ENCODE measurements at regions not wholly inside any gene's neighbourhood (a gene's known extent, or its start where the extent isn't known, plus 50 kb on each side); places are given as distances from the start of the nearest gene placed in this dataset.
A peak's percentile ranks its signal among the peaks of the same experiment; 100 is the strongest.

DNA sequence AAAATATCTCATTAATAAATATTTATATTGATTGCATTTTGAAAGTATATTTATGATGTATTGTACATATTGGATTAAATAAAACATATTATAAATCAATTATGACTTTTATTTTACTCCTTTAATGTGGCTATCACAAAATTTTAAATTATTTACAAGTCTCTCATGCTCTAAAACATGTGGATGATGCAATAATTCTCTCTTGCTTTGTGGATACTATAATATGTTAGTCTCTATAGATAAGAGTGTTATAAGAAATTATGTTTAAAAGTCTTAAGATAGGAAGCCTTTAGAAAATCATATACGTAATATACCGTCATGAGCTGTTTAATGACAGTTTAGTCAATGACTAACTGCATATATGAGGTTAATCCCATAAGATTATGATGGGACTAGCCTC lies 547.4 kb upstream of the ALCAM start:
- H3K36me3 ChIP-seq (ENCODE audit: insufficient read depth, low read length): no peaks in the 10 kb centered on the region
- no peak overlapping the region for H3K27ac ChIP-seq (ENCODE audit: low read length)
- TF ChIP-seq TAF1 (IDR thresholded peaks at IDR 0.05; ENCODE audit: low read depth): no peak
- no peak for TF ChIP-seq EP300 (conservative IDR thresholded peaks at IDR 0.05; ENCODE audit: poor library complexity, severe bottlenecking)
- no peak overlapping the region for H2AFZ ChIP-seq (ENCODE audit: low read depth, low read length)
- no peak overlapping the region for H3K4me2 ChIP-seq (ENCODE audit: low read length)
- H3K79me2 ChIP-seq (replicated peaks; ENCODE audit: insufficient read depth, low read length): no peaks in the 10 kb centered on the region
- H4K20me1 ChIP-seq (ENCODE audit: insufficient read depth): no peaks in the 10 kb centered on the region
- H3K9me3 ChIP-seq (ENCODE audit: low read length): no peaks in the 10 kb centered on the region
- no peak overlapping the region for H3K4me3 ChIP-seq (ENCODE audit: low read length)
- H3K9ac ChIP-seq (ENCODE audit: low read length): no peak overlapping the region
- no peaks in the 10 kb centered on the region for H3K27me3 ChIP-seq (ENCODE audit: insufficient read depth, low read depth, low read length)
- no peaks in the 10 kb centered on the region for H3F3A ChIP-seq (ENCODE audit: insufficient read depth, low read length, poor library complexity, severe bottlenecking)
- H3K9me2 ChIP-seq (ENCODE audit: insufficient read depth, low read length): no peaks in the 10 kb centered on the region

DNA sequence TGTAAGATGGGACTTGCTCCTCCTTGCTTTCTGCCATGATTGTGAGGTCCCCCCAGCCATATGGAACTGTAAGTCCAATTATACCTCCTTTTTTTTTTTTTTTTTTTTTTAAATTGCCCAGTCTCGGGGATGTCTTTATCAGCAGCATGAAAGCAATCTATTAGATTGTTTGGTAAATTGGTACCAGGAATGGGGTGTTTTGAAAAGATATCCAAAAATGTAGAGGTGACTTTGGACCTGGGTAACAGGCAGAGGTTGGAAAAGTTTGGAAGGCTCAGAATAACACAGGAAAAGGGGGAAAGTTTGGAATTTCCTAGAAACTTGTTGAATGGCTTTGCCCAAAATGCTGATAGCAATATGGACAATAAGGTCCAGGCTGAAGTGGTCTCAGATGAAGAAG lies 545.8 kb upstream of the ALCAM start:
- TF ChIP-seq POLR2AphosphoS5 (IDR thresholded peaks at IDR 0.05) (no peak), MXI1 (conservative IDR thresholded peaks at IDR 0.05; ENCODE audit: poor library complexity, severe bottlenecking) (no peak), RAD21 (conservative IDR thresholded peaks at IDR 0.05) (no peak), TAF1 (IDR thresholded peaks at IDR 0.05; ENCODE audit: low read depth) (no peak), EZH2 (IDR thresholded peaks at IDR 0.05; ENCODE audit: borderline replicate concordance, insufficient read depth, low read length, poor library complexity, severe bottlenecking) (no peak), EP300 (conservative IDR thresholded peaks at IDR 0.05; ENCODE audit: poor library complexity, severe bottlenecking) (no peak), SMC3 (conservative IDR thresholded peaks at IDR 0.05; ENCODE audit: poor library complexity) (no peak)
- TF ChIP-seq, protein P1, sequence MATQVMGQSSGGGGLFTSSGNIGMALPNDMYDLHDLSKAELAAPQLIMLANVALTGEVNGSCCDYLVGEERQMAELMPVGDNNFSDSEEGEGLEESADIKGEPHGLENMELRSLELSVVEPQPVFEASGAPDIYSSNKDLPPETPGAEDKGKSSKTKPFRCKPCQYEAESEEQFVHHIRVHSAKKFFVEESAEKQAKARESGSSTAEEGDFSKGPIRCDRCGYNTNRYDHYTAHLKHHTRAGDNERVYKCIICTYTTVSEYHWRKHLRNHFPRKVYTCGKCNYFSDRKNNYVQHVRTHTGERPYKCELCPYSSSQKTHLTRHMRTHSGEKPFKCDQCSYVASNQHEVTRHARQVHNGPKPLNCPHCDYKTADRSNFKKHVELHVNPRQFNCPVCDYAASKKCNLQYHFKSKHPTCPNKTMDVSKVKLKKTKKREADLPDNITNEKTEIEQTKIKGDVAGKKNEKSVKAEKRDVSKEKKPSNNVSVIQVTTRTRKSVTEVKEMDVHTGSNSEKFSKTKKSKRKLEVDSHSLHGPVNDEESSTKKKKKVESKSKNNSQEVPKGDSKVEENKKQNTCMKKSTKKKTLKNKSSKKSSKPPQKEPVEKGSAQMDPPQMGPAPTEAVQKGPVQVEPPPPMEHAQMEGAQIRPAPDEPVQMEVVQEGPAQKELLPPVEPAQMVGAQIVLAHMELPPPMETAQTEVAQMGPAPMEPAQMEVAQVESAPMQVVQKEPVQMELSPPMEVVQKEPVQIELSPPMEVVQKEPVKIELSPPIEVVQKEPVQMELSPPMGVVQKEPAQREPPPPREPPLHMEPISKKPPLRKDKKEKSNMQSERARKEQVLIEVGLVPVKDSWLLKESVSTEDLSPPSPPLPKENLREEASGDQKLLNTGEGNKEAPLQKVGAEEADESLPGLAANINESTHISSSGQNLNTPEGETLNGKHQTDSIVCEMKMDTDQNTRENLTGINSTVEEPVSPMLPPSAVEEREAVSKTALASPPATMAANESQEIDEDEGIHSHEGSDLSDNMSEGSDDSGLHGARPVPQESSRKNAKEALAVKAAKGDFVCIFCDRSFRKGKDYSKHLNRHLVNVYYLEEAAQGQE (IDR thresholded peaks at IDR 0.05; ENCODE audit: borderline replicate concordance): no peak
- TF ChIP-seq, protein P2, sequence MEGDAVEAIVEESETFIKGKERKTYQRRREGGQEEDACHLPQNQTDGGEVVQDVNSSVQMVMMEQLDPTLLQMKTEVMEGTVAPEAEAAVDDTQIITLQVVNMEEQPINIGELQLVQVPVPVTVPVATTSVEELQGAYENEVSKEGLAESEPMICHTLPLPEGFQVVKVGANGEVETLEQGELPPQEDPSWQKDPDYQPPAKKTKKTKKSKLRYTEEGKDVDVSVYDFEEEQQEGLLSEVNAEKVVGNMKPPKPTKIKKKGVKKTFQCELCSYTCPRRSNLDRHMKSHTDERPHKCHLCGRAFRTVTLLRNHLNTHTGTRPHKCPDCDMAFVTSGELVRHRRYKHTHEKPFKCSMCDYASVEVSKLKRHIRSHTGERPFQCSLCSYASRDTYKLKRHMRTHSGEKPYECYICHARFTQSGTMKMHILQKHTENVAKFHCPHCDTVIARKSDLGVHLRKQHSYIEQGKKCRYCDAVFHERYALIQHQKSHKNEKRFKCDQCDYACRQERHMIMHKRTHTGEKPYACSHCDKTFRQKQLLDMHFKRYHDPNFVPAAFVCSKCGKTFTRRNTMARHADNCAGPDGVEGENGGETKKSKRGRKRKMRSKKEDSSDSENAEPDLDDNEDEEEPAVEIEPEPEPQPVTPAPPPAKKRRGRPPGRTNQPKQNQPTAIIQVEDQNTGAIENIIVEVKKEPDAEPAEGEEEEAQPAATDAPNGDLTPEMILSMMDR (IDR thresholded peaks at IDR 0.05; ENCODE audit: poor library complexity, severe bottlenecking): no peak
- no peaks in the 10 kb centered on the region for H3K27me3 ChIP-seq (ENCODE audit: insufficient read depth, low read depth, low read length)
- no peaks in the 10 kb centered on the region for H3K9me2 ChIP-seq (ENCODE audit: insufficient read depth, low read length)
- H3K4me2 ChIP-seq (ENCODE audit: low read length): no peak overlapping the region
- no peaks in the 10 kb centered on the region for H3K79me2 ChIP-seq (replicated peaks; ENCODE audit: insufficient read depth, low read length)
- no peak overlapping the region for H2AFZ ChIP-seq (ENCODE audit: low read depth, low read length)
- no peaks in the 10 kb centered on the region for H3K36me3 ChIP-seq (ENCODE audit: insufficient read depth, low read length)
- H3K27ac ChIP-seq (ENCODE audit: low read length): no peak overlapping the region
- peaks cover 4% of the 10 kb centered on the region for H3F3A ChIP-seq (ENCODE audit: insufficient read depth, low read length, poor library complexity, severe bottlenecking)
- H4K20me1 ChIP-seq (ENCODE audit: insufficient read depth): no peaks in the 10 kb centered on the region
- no peak overlapping the region for H3K4me3 ChIP-seq (ENCODE audit: low read length)
- H3K9ac ChIP-seq (ENCODE audit: low read length): no peak overlapping the region
- no peaks in the 10 kb centered on the region for H3K9me3 ChIP-seq (ENCODE audit: low read length)

DNA sequence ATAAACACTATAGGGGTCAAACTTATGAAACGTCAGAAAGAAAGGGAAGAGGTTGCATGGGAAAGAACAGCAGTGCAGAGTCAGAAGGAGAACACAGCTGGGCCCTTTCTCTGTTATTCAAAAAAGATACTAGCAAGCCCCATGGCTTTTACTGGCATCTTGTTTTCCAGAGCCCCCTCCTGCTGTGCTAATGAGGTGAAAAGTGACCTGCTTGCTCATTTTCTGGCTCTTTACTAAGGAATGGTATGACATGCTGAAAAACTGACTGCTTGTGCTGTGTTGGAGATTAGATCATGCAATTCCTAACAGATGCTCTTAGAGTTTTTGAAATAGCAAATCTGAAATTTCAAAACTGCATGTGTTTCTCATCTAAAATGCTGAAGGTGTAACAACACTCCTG lies 541.6 kb upstream of the ALCAM start:
- Histone ChIP-seq H3K36me3 (ENCODE audit: insufficient read depth, low read length) (no peaks in the 10 kb centered on the region), H3K4me3 (ENCODE audit: low read length) (no peak overlapping the region), H3K79me2 (replicated peaks; ENCODE audit: insufficient read depth, low read length) (no peaks in the 10 kb centered on the region), H3K9ac (ENCODE audit: low read length) (no peak overlapping the region), H4K20me1 (ENCODE audit: insufficient read depth) (no peaks in the 10 kb centered on the region), H3K27me3 (ENCODE audit: insufficient read depth, low read depth, low read length) (no peaks in the 10 kb centered on the region), H3K9me2 (ENCODE audit: insufficient read depth, low read length) (no peaks in the 10 kb centered on the region), H2AFZ (ENCODE audit: low read depth, low read length) (no peak overlapping the region), H3K27ac (ENCODE audit: low read length) (peak overlapping the region; percentile 66), H3K4me2 (ENCODE audit: low read length) (peak overlapping the region; percentile 3), H3K9me3 (ENCODE audit: low read length) (no peaks in the 10 kb centered on the region), H3F3A (ENCODE audit: insufficient read depth, low read length, poor library complexity, severe bottlenecking) (peaks cover 4% of the 10 kb centered on the region)
- TF ChIP-seq, protein P1 (IDR thresholded peaks at IDR 0.05; ENCODE audit: borderline replicate concordance): peak; percentile 92
- TF ChIP-seq MXI1 (conservative IDR thresholded peaks at IDR 0.05; ENCODE audit: poor library complexity, severe bottlenecking) (no peak), RAD21 (conservative IDR thresholded peaks at IDR 0.05) (peak; percentile 15), POLR2AphosphoS5 (IDR thresholded peaks at IDR 0.05) (peak; percentile 79), TAF1 (IDR thresholded peaks at IDR 0.05; ENCODE audit: low read depth) (no peak), EP300 (conservative IDR thresholded peaks at IDR 0.05; ENCODE audit: poor library complexity, severe bottlenecking) (peak; percentile 65), SMC3 (conservative IDR thresholded peaks at IDR 0.05; ENCODE audit: poor library complexity) (peak; percentile 31), EZH2 (IDR thresholded peaks at IDR 0.05; ENCODE audit: borderline replicate concordance, insufficient read depth, low read length, poor library complexity, severe bottlenecking) (no peak)
- TF ChIP-seq, protein P2 (IDR thresholded peaks at IDR 0.05; ENCODE audit: poor library complexity, severe bottlenecking): no peak
